ENCODE measurements at regions not wholly inside any gene's neighbourhood (a gene's known extent, or its start where the extent isn't known, plus 50 kb on each side); places are given as distances from the start of the nearest gene placed in this dataset.

DNA sequence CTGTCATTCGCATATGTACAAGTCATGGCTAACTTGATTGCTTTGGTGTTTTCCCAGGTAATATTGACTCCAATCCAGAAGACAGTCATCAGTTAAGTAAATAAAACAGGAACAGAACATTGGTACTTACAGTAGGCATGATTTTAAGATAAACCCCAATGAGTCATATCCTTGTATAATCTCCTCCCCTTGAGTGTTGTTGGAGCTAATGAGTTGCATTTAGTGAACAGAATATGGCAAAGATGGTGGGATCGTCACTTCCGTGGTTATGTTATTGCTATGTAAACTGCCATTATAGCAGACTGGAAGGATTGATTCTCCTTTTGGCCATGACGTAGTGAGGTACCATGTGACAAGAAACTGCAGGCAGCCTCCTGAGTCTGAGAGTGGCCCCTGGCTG, 102.2 kb downstream of the TMX1 start:
- Mint-ChIP-seq H3K27ac (no peak overlapping the region), H3K4me1 (ENCODE audit: unreplicated experiment) (no peaks in the 10 kb centered on the region), H3K36me3 (no peaks in the 10 kb centered on the region), H3K27me3 (no peaks in the 10 kb centered on the region), H3K4me3 (no peak overlapping the region), H3K9me3 (peaks cover 19% of the 10 kb centered on the region)
- TF ChIP-seq, protein P1, sequence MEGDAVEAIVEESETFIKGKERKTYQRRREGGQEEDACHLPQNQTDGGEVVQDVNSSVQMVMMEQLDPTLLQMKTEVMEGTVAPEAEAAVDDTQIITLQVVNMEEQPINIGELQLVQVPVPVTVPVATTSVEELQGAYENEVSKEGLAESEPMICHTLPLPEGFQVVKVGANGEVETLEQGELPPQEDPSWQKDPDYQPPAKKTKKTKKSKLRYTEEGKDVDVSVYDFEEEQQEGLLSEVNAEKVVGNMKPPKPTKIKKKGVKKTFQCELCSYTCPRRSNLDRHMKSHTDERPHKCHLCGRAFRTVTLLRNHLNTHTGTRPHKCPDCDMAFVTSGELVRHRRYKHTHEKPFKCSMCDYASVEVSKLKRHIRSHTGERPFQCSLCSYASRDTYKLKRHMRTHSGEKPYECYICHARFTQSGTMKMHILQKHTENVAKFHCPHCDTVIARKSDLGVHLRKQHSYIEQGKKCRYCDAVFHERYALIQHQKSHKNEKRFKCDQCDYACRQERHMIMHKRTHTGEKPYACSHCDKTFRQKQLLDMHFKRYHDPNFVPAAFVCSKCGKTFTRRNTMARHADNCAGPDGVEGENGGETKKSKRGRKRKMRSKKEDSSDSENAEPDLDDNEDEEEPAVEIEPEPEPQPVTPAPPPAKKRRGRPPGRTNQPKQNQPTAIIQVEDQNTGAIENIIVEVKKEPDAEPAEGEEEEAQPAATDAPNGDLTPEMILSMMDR (conservative IDR thresholded peaks at IDR 0.05), result no peak
- no peak for DNase-seq (ENCODE audit: extremely low spot score, unreplicated experiment)

DNA sequence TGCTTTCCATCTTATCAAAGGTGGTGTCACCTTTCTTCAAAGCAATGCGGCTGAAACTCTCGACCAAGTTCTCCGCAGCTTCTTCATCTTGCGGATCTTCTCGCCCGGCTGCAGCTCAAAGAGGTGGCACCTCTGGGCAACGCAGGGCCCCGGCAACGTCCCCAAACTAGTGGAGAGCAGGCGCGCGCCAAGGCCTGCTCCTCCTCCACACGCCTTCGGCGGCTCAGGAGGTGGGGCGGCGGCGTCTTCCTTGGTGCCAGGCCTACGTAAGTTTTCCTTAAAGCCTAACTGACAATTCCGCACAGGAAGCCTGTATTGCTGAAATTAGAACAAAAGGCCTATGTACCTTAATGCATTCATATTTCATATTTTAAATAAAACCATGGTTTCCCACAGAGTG, 112.0 kb downstream of the TMX1 start:
- H3K27me3 Mint-ChIP-seq, result no peaks in the 10 kb centered on the region
- H3K4me1 Mint-ChIP-seq (ENCODE audit: unreplicated experiment), result peaks cover 11% of the 10 kb centered on the region
- TF ChIP-seq, protein P1 (conservative IDR thresholded peaks at IDR 0.05), result no peak
- H3K4me3 Mint-ChIP-seq, result no peak overlapping the region
- H3K9me3 Mint-ChIP-seq, result peaks cover 9% of the 10 kb centered on the region
- no peaks in the 10 kb centered on the region for H3K36me3 Mint-ChIP-seq
- no peak for DNase-seq (ENCODE audit: extremely low spot score, unreplicated experiment)
- no peak overlapping the region for H3K27ac Mint-ChIP-seq

DNA sequence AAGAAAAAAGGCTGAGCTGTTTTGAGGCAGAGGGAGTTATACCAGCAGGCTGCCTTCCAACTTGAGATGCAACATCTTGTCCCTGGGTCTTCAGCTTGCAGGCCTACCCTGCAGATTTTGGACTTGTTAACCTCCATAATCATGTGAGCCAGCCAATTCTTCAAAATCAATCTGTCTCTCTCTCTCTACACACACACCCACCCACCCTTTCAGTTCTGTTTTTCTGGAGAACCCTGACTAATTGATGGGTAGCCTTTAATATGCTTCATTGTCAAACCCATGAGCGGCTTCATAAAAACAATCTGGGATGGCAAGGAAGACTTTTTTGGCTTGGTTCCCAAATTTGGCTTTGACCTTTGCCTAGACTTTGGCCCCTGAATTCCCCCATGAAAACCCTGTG, 113.9 kb downstream of the TMX1 start:
- Mint-ChIP-seq H3K4me3 (no peak overlapping the region), H3K27me3 (no peaks in the 10 kb centered on the region)

DNA sequence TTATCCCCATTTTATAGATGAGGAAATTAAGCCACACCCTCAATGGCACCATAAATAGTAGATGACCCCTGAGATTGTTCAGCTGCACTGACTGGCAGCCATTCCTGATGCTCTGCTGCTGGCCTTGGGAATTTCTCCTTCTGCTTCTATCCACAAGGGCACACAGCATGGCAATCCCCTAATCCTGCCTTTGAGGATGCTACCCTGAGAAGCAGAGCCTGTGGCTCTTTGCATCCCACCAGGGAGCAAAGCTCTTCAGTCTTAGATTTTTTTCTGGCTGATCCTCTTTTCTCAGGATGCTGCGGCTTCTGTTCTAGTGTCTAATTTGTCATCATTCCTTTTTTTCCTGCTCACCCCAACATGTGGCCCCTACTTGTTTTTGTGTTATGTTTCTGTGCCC, 114.8 kb downstream of the TMX1 start:
- H3K36me3 Mint-ChIP-seq, result no peaks in the 10 kb centered on the region
- peaks cover 21% of the 10 kb centered on the region for H3K4me1 Mint-ChIP-seq (ENCODE audit: unreplicated experiment)
- TF ChIP-seq, protein P1 (conservative IDR thresholded peaks at IDR 0.05), result no peak
- no peak overlapping the region for H3K4me3 Mint-ChIP-seq
- no peak for DNase-seq (ENCODE audit: extremely low spot score, unreplicated experiment)
- no peak overlapping the region for H3K27ac Mint-ChIP-seq
- H3K9me3 Mint-ChIP-seq, result no peaks in the 10 kb centered on the region
- H3K27me3 Mint-ChIP-seq, result no peaks in the 10 kb centered on the region

More for the DNA sequence above, 113.9 kb downstream of the TMX1 start:
- DNase-seq (ENCODE audit: extremely low spot score, unreplicated experiment), result no peak
- TF ChIP-seq, protein P1 (conservative IDR thresholded peaks at IDR 0.05), result no peak
- peaks cover 5% of the 10 kb centered on the region for H3K9me3 Mint-ChIP-seq
- no peaks in the 10 kb centered on the region for H3K36me3 Mint-ChIP-seq
- H3K4me1 Mint-ChIP-seq (ENCODE audit: unreplicated experiment), result peaks cover 21% of the 10 kb centered on the region
- H3K27ac Mint-ChIP-seq, result no peak overlapping the region

DNA sequence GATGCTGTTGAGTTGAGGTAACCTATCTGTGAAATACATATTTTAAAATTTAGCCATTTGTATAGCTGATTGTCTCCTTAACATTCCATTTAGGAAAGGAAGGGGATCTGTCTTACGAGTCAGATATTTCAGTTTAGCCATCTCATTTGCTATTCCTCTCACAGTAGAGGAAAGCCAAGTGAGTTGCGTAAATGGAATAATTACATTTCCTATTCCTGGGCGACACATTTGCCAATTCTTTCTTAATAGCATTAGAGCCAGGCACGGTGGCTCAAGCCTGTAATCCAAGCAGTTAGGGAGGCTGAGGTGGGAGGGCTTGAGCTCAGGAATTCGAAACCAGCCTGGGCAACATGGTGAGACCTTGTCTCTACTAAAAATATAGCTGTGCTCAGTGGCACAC, 116.3 kb downstream of the TMX1 start:
- Mint-ChIP-seq H3K4me3 (no peak overlapping the region), H3K4me1 (ENCODE audit: unreplicated experiment) (peaks cover 21% of the 10 kb centered on the region), H3K27ac (peak overlapping the region; percentile 66), H3K9me3 (peaks cover 5% of the 10 kb centered on the region), H3K36me3 (no peaks in the 10 kb centered on the region), H3K27me3 (peaks cover 3% of the 10 kb centered on the region)
- DNase-seq (ENCODE audit: extremely low spot score, unreplicated experiment), result no peak
- TF ChIP-seq, protein P1 (conservative IDR thresholded peaks at IDR 0.05), result no peak

DNA sequence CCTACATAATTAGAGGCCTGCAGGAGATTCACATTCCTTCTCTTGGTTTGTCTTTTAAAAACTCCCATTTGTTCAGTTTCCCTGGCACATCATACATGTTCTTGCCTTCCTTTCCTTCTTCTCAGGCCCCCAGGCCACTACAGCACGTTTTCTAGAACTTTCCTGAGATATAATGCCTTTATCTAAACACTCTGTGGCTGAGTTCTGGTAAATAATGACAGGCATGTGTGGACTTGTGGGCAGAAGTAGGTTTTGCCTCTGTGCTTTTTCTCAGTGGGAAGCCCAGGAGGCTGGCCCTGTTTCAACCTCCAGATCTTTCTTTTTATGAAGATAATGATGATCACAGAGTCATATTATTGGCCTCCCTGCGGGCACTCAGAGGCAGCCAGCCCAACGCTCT, 117.2 kb downstream of the TMX1 start:
- Mint-ChIP-seq H3K27me3 (peaks cover 3% of the 10 kb centered on the region), H3K4me3 (no peak overlapping the region), H3K4me1 (ENCODE audit: unreplicated experiment) (peaks cover 21% of the 10 kb centered on the region), H3K36me3 (no peaks in the 10 kb centered on the region), H3K9me3 (peaks cover 5% of the 10 kb centered on the region), H3K27ac (peak overlapping the region; percentile 66)
- DNase-seq (ENCODE audit: extremely low spot score, unreplicated experiment), result no peak
- TF ChIP-seq, protein P1 (conservative IDR thresholded peaks at IDR 0.05), result no peak
